ENCODE measurements at regions not wholly inside any gene's neighbourhood (a gene's known extent, or its start where the extent isn't known, plus 50 kb on each side); places are given as distances from the start of the nearest gene placed in this dataset.

DNA sequence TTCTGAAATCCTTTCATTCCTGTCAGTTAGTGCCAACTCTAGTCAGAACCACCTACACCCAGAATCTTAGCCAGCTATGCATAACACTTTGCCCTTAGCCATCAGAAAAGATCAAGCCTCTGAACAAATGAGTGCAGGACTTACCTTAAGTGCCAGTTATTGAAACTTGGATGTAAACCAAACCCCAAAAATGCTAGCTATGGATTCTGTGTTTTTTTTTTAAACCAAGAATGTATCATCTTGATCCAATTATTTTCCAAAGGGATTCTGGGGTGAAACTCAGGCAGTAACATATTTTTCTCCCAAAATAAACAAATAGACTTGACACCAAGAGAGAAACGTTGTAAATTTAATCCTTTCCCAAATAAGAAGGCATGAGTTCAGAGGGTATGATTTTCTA, 538.6 kb upstream of the ADAMTS5 start:
- TF ChIP-seq, protein P1, sequence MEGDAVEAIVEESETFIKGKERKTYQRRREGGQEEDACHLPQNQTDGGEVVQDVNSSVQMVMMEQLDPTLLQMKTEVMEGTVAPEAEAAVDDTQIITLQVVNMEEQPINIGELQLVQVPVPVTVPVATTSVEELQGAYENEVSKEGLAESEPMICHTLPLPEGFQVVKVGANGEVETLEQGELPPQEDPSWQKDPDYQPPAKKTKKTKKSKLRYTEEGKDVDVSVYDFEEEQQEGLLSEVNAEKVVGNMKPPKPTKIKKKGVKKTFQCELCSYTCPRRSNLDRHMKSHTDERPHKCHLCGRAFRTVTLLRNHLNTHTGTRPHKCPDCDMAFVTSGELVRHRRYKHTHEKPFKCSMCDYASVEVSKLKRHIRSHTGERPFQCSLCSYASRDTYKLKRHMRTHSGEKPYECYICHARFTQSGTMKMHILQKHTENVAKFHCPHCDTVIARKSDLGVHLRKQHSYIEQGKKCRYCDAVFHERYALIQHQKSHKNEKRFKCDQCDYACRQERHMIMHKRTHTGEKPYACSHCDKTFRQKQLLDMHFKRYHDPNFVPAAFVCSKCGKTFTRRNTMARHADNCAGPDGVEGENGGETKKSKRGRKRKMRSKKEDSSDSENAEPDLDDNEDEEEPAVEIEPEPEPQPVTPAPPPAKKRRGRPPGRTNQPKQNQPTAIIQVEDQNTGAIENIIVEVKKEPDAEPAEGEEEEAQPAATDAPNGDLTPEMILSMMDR (IDR thresholded peaks at IDR 0.05; ENCODE audit: extremely low read depth, low read depth, low read length): no peak
- no peak overlapping the region for H3K4me2 ChIP-seq (ENCODE audit: insufficient read depth, low read length)

DNA sequence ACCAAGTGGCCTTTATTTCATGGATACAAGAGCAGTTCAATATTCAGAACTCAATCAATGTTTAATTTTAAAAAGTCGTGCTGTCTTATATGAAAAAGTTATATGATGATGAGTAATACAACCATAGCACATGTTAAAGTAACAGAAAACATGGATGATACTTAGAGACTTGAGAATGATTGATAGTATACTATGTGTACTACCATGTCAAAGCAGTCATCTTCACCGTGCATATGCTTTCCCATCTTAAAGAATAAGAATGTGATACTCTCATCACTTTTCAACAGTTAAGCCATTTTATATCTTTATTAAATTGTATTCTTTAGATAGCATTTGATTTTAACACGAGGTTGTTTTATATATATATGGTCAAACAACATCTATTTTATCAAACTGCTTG, 535.9 kb upstream of the ADAMTS5 start:
- no peak for DNase-seq (ENCODE audit: insufficient read length, low spot score, missing footprints)
- H3K9me3 ChIP-seq (ENCODE audit: low read depth, low read length): no peaks in the 10 kb centered on the region
- H3K27me3 ChIP-seq (ENCODE audit: insufficient read depth, low read length): no peaks in the 10 kb centered on the region
- no peaks in the 10 kb centered on the region for H4K20me1 ChIP-seq (ENCODE audit: insufficient read depth, low read length)
- H2AFZ ChIP-seq (ENCODE audit: low read length): no peak overlapping the region
- H3K4me1 ChIP-seq (ENCODE audit: insufficient read depth, low read length): peaks cover 17% of the 10 kb centered on the region
- no peak overlapping the region for H3K4me2 ChIP-seq (ENCODE audit: insufficient read depth, low read length)
- TF ChIP-seq, protein P1 (IDR thresholded peaks at IDR 0.05; ENCODE audit: extremely low read depth, low read depth, low read length): no peak
- no peak overlapping the region for H3K4me3 ChIP-seq (ENCODE audit: insufficient read depth, low read length)
- H3K36me3 ChIP-seq (ENCODE audit: insufficient read depth, low read length): no peaks in the 10 kb centered on the region
- H3K27ac ChIP-seq (ENCODE audit: low read depth, low read length): no peak overlapping the region
- H3K79me2 ChIP-seq (ENCODE audit: insufficient read depth, low read length): no peaks in the 10 kb centered on the region

More for the DNA sequence above, 538.6 kb upstream of the ADAMTS5 start:
- H3K9me3 ChIP-seq (ENCODE audit: low read depth, low read length): no peaks in the 10 kb centered on the region
- peaks cover 31% of the 10 kb centered on the region for H3K4me1 ChIP-seq (ENCODE audit: insufficient read depth, low read length)
- no peaks in the 10 kb centered on the region for H4K20me1 ChIP-seq (ENCODE audit: insufficient read depth, low read length)
- no peak for DNase-seq (ENCODE audit: insufficient read length, low spot score, missing footprints)
- H3K36me3 ChIP-seq (ENCODE audit: insufficient read depth, low read length): no peaks in the 10 kb centered on the region
- no peaks in the 10 kb centered on the region for H3K27me3 ChIP-seq (ENCODE audit: insufficient read depth, low read length)
- H3K79me2 ChIP-seq (ENCODE audit: insufficient read depth, low read length): no peaks in the 10 kb centered on the region
- no peak overlapping the region for H2AFZ ChIP-seq (ENCODE audit: low read length)
- H3K4me3 ChIP-seq (ENCODE audit: insufficient read depth, low read length): no peak overlapping the region
- peak overlapping the region; percentile 45 for H3K27ac ChIP-seq (ENCODE audit: low read depth, low read length)

DNA sequence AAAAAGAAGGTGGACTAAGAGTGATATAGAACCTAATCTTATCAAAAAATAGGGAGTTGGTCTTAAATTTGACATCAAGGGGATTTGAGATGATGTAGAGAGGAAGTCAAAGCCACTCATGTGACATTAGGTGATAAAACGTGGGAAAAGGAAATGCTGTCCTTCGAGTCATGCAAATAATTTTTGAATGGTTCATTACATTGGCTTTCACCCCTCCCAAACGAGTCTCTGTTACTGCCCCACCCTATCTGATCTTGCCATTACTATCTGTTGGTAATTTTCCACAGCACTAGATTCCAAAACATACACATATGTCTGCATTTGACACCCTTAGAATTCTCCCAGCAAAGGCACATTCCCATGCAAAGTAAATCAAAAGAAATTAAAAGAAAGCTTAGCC, 531.1 kb upstream of the ADAMTS5 start:
- Histone ChIP-seq H2AFZ (ENCODE audit: low read length) (peak overlapping the region; percentile 0), H3K27ac (ENCODE audit: low read depth, low read length) (no peak overlapping the region), H3K36me3 (ENCODE audit: insufficient read depth, low read length) (no peaks in the 10 kb centered on the region), H3K4me2 (ENCODE audit: insufficient read depth, low read length) (no peak overlapping the region), H3K4me3 (ENCODE audit: insufficient read depth, low read length) (no peak overlapping the region), H3K4me1 (ENCODE audit: insufficient read depth, low read length) (no peaks in the 10 kb centered on the region), H3K27me3 (ENCODE audit: insufficient read depth, low read length) (no peaks in the 10 kb centered on the region), H3K9me3 (ENCODE audit: low read depth, low read length) (no peaks in the 10 kb centered on the region), H3K79me2 (ENCODE audit: insufficient read depth, low read length) (no peaks in the 10 kb centered on the region), H4K20me1 (ENCODE audit: insufficient read depth, low read length) (no peaks in the 10 kb centered on the region)
- DNase-seq (ENCODE audit: insufficient read length, low spot score, missing footprints): no peak
- TF ChIP-seq, protein P1 (IDR thresholded peaks at IDR 0.05; ENCODE audit: extremely low read depth, low read depth, low read length): no peak

- TF ChIP-seq, protein P1 (IDR thresholded peaks at IDR 0.05; ENCODE audit: extremely low read depth, low read depth, low read length): no peak
- H3K4me3 ChIP-seq (ENCODE audit: insufficient read depth, low read length): no peak overlapping the region
Measured at GRCh38 chr21:27495836-27496235, 528.9 kb upstream of the ADAMTS5 start.

More at GRCh38 chr21:27495836-27496235, 528.9 kb upstream of the ADAMTS5 start:
- Histone ChIP-seq H3K27ac (ENCODE audit: low read depth, low read length) (no peak overlapping the region), H3K9me3 (ENCODE audit: low read depth, low read length) (no peaks in the 10 kb centered on the region), H3K4me1 (ENCODE audit: insufficient read depth, low read length) (no peaks in the 10 kb centered on the region), H2AFZ (ENCODE audit: low read length) (no peak overlapping the region), H3K79me2 (ENCODE audit: insufficient read depth, low read length) (no peaks in the 10 kb centered on the region), H3K27me3 (ENCODE audit: insufficient read depth, low read length) (no peaks in the 10 kb centered on the region), H3K4me2 (ENCODE audit: insufficient read depth, low read length) (no peak overlapping the region), H3K36me3 (ENCODE audit: insufficient read depth, low read length) (no peaks in the 10 kb centered on the region), H4K20me1 (ENCODE audit: insufficient read depth, low read length) (no peaks in the 10 kb centered on the region)
- DNase-seq (ENCODE audit: insufficient read length, low spot score, missing footprints): no peak

Data from osteoblast (primary cell).